ENCODE measurements at regions not wholly inside any gene's neighbourhood (a gene's known extent, or its start where the extent isn't known, plus 50 kb on each side); places are given as distances from the start of the nearest gene placed in this dataset.

DNA sequence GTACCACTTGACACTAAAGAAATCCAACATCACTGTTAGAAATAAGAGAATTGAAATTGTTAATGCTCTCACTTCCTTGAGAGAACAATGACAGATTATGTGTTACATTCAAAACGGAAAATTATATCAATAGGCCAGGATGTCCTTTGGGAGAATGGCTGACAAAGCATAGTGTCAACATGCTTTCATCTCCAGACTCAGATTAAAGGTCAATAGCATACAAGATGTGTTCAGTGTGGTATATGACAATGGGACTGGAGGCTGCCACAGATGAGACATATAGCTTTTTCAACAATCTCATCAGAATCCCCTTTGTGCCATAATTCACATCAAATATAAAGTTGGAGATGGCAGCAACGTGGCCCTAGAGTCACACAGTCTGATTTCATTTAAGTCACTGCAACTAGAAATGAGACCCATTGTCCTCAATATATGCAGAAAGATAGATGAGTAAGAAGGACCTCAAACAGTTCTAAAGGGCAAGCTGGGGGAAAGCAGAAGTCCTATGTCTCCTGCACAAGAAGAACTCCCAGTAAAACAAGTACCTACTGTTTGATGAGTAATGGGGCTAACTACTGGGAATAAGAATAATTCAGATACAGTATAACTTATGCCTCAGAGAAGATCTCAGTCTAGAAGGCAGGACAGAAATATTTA is 327.9 kb downstream of the TTLL7 start:
- no peak for DNase-seq

DNA sequence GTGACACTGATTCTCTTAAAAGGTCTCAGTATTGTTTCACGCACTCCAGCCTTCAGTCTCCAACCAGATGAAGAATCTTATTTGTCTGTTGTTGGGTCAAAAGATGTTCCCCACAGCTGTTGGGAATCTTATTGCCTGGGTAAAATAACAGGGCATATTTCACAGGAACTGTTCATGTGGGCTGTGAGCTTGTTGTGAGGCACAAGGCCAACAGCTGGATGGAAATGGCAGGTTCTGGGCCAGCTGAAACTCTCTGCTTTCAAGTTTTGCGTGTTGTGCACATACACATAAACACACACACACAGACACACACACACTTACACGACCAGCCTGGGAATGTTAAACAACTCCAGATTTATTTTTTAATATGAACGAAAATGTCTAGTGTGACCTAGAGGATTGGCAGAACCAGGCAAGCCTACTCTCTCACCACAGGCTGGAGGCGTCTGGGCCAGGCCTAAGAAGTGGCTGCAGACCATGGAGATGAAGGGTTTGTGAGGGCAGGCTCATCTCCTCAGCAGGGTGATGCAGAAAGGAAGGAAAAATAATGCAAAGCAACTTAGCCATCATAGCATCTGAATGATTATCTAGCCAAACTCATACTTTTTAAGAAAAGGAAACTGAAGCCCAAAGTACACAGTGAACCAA is 357.0 kb downstream of the TTLL7 start:
- no peak for DNase-seq

DNA sequence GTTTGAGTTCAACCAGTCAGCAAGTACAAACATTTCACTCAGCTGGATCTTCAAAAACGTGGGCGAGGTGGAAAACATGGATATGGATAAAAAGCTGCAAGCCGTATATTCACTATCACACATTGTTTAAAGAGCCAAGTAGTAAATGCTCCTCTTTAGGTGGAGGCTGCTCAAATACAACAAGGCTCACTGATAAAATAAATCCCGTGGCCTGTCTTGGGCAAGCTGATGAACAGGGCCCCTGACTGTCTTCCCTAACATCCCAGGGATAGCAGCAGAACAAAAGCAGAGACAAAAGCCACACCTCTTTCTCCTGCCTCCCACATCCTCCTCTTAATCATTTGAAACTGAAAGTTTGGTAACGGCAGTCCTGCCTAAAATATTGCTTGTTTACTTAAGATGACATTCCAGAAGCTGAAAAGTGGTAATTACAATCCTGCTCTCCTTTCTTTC is 357.7 kb downstream of the TTLL7 start:
- DNase-seq, result no peak

DNA sequence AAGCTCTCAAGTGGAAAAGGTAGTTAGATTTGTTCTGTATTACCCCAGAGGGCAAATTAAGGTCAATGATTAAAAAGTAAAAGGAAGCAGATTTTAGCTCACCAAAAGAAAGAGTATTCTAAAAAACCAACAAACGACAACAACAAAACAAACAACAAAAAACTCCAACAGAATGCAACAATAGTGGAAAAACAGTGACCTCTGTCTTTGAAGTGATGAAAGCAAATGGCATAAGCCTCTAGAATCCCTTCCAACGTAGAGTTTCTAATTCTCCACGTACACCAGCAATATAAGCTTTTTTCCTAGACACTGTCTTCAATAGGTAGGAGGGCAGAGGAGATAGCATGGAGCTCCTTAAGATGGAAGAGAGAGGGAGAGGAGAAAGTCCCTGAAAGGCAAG is 359.1 kb downstream of the TTLL7 start:
- no peak for DNase-seq

DNA sequence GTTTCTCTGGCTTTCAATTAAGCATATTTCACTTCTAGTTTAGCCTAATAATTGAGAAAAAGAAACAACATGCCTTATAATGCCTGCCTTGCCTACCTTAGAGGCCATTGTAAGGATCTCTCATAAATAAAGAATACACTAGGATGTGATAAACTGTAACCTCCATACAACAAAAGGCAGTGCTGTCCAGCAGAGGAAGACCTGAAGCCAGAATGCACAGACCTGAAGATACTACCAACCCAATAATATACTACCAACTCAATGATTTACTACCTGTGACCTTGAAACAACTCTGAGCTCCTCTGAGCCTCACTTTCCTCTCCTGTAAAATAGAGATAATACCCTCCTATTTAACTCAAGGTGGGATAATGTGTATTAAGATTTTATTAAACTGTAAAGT is 361.3 kb downstream of the TTLL7 start:
- DNase-seq, result no peak

DNA sequence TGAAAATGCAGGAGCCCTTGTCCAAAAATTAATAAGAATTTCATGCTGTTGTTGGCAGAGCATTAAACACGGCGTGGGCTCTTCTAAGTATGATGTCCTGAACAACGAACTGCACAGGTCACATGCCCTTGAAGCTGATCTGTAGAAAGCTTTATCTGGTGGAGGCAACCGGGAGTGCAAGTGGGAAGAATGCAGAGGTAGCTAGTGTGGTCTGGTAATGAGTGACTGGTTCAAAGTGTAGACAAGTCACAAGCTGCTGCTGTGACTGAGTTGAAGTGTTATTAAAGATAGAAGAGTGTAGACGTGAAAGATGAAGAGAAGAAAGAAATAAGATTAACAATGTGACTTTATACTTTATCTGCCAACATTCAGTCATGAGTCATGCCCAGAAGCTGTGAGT is 361.9 kb downstream of the TTLL7 start:
- DNase-seq, result no peak

DNA sequence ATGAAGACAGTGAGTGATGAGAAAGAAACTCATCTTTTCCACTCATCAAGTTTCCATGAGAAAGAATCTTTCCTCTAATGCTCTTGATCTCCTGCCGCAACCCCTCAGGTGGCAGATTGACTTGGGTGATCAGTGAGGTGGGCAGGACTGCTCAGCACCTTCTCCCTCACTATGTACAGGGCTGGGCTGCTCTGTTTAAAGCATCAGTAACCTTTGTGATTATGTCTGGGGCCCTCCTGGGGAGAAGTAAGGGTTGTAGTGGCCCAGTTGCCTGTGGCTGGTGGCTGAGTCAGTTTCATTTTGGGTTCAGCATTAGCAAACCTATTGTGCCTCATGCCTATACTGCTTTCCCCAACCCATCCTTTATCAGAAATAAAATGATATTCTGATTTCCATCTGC is 366.0 kb downstream of the TTLL7 start:
- DNase-seq, result no peak

DNA sequence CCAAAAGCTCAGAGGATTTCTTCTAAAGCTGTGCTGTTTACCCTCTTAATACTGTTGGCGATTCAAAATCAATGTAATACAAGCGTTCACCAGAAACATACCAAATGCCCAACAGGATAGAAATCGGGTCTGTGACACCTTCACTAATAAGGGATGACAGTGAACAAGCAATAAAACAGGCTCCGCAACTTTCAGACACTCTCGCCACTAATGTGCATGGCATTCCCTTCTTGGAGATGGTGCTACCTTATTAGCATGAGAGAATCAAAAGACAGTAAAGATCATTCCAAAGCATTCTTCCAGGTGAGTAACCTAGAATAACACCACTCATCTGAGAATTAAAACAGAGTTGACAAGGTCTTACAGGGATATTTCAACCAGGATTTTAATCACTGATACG is 367.1 kb downstream of the TTLL7 start:
- no peak for DNase-seq

DNA sequence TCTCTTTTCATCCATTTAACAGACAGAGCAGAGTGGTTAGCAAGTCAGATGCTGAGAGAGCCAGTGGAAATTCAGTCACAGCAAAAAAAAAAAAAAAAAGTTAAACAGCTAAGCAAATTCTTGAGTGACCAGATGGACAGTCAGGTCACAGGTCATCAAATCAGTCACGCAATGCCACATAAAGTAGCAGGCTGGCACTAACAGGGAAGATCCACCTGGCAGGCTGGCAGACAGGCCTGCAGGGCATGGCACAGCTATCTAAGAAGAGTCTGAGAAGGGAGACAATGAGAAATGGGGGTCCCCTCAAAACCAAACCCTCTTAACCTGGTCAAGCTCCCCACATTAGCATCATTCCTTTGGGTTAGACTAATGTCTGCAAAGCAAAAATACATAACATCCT is 371.9 kb downstream of the TTLL7 start:
- DNase-seq, result no peak

DNA sequence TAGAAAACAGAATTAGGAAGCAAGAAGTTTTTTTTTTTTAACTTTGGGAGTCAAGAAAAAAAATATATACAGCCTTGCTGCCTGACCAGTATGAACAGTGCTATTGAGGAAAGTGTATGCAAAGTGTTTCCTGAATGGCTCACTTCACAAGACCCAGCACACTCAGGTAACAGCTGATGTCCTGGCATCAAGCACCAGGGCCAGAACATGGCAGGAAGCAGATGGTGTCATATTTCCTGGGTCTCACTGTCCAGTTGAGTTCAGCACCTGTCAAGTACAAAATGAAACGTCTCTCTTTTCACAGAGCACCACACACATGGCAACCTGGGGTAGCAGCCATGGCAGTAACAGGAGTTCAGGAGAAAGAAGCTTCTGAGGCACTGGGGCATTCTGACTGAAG is 372.3 kb downstream of the TTLL7 start:
- DNase-seq, result no peak

DNA sequence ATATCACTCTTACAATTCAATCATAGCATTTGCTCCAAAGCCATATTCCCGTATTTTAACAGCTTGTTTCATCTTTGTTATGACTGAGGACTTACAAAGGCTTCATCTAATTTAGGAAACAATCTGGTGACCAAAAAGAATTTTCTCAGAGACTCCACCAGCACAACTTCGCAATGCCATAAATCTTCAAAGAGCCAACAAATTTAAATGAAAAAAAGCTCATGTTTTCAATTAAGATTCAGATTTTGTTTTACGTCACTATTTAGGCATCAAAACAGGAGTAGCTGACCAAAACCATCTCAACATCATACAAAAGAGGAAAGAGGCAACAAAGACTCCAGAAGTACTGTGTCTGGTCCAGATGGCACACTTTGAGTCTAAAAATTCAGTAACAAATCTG is 373.3 kb downstream of the TTLL7 start:
- DNase-seq, result no peak

DNA sequence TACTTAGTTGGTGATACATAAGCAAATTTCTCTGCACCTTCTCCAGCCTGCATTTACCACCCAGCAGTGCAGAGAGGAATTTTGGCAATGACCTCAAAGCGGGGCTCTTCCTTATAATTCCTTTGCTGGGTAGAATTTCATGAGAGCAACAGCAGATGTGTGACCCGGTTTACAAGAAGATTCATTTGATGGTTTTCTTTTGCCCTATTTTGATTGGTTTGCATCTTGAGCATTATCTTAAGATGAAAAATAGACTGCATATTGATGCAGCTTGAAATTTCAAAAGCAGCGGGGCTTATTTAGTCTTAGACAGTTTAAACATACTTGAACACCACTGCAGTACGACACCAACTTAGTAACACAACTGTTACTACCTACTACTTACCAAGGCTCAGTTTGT is 378.9 kb downstream of the TTLL7 start:
- no peak for DNase-seq

DNA sequence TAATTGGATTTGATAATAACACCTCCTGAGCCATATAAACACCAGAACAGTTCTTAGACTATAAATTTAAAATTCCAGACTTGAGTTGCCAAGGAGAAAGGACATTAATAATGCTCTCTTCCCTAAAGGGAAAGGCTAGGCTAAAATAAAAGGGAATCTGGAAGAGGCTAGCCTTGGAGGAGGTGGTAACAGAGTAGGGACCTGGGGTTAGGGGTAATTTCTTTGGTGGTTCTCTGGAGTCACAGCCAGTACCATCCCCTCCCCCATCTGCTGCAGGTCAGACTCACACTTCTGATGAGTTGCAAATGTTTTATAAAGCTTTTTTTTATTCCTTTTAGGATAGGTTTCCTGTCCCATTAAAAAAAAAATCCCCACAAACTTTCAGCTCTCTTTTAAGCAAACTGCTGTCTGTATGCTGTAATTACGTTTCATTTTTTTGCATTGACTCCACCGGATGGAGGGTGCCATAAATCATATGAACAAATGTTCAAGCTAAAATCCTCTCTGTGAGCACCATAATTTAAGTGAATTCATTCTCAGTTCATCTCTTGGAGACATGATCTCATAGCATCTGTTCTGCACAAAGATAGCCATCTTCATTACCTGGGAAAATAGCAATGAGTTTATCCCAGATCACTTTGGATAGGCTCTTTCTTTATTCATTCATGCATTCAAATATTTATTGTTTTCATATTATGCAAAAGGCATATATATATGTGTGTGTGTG is 379.6 kb downstream of the TTLL7 start:
- DNase-seq, result no peak

DNA sequence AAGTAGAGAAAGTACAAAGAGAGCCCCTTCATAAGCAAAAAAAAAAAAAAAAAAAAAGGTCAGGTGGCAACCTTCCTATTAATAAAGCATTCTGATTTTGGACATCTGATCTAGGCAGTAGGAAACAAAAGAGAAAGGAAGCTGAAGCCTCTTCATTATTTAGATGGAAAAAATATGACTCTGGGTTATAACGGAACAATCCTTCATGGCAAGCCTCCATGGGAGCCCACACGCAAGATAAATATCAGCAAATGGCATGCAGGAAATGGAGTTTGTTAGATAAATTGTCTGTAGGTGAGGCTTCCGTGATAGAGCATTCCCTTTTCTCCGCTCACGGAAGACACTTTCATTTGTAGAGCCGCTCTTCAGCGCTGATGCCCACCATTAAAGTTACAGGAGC is 381.0 kb downstream of the TTLL7 start:
- no peak for DNase-seq

DNA sequence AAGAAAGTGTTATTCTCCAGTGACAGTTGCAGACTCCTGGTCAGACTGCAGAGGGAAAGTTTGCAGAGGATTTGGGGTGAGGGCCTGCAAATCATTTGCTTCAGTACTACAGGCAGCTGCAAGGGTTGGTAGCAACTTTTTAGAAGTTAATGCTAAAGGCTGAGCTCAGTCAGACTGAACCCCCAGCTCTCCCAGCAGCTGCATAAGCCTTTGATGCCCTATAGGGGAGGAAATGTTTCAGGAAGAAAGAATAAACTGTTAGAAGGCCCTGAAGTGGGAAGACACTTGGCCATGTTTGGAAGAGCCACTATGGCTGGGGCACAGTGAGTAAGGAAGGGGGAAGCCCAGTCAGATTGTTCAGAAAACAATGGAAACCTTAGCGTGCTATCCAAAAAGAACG is 383.6 kb downstream of the TTLL7 start:
- DNase-seq, result no peak

DNA sequence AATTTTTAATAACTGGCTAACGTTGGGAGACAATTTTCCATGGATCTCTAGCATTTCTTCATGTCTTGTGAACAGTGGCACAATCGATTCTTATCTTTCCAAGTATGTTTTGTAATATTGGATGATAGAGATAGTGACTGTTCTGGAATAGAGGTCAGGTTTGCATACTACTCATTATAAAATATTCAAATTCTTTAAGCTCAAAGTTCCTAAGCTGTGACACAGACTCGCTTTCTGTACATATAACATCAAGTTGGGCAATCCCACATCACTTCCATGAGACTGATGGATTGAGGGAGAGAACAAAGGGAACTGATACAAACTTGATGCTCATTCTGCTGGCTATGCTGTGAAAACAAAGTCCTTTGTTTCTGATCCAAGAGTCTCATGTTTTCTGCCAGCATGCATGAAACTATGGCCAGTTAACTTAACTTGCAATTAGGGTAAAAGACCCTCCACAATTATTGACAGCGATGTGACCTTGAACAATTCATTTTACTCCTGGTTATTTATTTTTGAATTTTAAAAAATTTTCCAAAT is 392.4 kb downstream of the TTLL7 start:
- DNase-seq, result no peak

DNA sequence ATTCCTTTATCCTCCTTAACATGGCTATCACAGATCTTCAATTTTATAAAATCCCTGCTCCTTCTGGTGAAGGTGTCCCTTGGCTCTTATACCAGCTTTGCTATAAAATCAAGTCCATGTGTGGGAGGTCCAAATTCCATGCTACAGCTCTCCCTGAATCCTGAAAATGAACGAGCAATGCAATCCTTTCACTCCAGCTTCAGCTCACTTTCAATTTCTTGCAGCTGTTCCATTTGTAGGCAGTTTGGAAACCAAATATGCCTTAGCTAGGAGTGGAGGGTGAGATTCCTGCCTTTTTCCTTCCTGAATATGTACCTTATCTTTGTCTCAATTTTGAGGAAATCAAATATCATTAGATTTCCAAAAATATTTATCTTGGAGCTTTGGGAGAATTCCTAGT is 402.6 kb downstream of the TTLL7 start:
- DNase-seq, result no peak

DNA sequence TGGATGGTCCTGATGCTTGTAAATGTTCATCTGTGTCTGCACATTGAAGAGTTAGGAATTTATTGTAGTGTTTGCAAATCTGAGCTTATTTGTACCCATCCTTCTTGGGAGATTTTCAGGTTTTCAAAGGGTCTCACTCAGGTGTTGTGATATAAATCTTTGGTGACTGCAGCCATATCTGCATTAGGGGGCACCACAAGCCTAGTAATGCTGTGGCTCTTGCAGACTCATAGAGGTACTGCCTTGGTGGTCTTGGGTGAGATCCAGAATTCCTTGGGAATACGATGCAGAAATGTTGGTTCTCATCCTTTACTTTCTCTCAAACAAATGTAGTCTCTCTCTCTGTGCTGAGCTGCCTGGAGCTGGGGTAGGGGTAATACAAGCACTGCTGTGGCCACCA is 405.9 kb downstream of the TTLL7 start:
- DNase-seq, result no peak

DNA sequence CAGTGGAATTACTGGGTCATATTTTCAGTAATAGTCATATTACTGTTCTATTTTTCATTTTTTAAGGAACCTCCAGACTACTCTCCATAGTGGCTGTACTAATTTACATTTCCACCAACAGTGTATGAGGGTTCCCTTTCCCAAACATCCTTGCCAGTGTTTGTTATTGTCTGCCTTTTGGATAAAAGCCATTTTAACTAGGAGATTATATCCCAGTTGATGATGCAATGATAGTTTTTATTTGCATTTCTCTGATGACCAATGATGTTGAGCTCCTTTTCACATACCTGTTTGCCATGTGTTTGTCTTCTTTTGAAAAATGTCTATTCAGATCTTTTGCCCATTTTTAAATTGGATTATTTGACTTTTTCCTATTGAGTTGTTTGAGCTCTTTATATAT is 410.8 kb downstream of the TTLL7 start:
- DNase-seq, result no peak

DNA sequence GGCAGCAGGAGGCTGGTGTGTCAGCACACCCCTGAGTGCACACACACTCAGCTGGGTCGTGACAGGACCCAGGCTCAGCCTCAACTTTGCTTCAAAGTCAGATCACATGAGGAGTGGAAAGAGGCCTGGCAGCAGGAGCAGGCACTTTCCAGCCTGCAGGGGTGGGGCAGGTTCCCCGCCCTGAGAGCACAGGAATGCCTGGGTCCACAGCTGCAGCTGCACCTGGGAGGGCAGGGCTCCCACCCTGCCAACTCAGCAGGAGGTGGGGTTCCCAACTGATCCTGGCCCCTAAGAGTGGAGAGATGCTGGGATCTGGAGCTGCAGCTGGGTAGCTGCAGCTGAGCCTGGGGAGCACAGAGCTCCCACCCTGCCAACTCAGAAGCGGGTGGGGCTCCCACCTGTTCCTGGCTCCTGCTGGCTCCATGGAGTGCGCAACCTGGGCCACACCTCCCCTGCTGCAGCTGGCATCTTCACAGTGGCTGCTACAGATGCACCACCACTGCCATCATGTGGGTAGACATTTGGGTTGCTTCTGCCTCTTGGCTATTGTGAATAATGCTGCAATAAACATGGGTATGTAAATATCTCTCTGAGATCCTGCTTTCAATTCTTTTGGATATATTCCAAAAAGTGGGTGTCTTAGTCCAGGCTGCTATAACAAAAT is 415.4 kb downstream of the TTLL7 start:
- no peak for DNase-seq

DNA sequence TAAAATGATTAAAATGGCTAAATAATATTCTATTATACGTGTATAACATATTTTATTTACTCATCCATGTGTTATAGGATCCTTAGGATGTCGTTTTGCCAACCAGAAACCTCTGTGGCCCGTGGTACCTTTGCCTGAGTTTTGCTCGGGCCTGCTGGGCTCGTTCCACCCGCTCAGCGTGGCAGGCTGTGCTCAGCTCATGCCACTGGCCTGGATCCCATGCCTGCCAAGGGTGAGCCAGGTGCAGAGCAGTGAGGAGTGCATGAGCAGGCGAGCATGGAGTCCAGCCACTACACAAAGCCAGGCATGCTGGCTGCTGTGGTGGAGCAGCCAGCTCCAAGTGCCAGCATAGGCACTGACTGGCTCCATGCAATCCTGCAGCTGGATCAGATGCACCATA is 417.2 kb downstream of the TTLL7 start:
- no peak for DNase-seq

DNA sequence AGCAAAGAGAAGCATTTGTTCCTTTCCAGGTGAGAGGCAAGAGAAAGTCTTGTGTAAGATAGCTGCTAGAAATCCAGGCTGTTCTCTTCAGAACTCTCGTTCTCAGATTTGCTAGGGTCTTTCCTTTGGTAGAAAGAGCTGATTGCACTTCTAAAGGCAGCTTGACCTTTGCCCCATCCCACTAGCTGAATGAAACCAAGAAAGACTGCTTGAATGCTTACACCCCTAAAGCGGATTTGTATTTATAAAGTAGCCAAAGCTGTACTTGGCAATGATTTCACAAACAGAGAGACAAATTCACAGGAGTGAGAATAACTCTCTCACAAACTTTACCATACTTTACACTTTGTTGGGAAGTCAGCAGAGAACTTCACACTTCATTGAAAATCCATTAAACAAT is 424.1 kb downstream of the TTLL7 start:
- no peak for DNase-seq

DNA sequence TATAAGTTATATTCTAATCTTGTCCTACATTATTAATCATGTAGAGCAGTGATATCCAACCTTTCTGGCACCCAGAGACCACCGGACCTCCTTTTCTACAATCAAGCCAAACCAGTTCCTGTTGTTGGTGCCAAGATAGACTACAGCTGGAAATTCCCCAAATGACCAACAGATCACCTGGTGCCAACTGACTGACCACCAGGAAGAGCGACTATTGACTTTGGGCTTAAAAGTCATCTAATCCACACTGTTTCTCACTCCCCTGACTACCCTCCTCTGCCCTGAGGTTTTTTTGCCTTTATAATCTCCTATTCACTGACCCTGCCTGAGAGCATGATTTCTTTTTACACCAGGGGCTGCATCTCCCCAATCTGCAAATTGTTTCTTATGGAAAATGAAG is 425.2 kb downstream of the TTLL7 start:
- DNase-seq, result no peak

DNA sequence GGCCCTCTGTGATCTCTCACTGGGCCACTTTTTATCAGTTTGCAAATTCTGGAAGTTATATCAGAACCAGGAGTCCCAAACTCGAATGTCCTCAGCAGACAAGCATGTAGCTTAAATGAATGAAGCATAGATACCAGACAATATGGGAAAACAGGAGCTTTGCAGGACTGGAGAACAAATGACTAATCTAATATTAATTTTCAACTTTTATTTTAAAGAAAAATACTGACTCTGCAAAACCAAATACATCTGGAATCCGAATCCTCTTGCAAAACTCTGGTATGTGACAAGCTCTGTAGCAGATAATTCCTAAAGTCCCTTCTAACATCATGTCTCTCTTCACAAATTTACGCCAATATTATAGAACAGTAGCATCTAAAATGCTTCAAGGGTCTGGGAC is 427.4 kb downstream of the TTLL7 start:
- DNase-seq, result no peak

Measured in NCI-H1105 (cell line).